ENCODE measurements at regions not wholly inside any gene's neighbourhood (a gene's known extent, or its start where the extent isn't known, plus 50 kb on each side); places are given as distances from the start of the nearest gene placed in this dataset.

DNA sequence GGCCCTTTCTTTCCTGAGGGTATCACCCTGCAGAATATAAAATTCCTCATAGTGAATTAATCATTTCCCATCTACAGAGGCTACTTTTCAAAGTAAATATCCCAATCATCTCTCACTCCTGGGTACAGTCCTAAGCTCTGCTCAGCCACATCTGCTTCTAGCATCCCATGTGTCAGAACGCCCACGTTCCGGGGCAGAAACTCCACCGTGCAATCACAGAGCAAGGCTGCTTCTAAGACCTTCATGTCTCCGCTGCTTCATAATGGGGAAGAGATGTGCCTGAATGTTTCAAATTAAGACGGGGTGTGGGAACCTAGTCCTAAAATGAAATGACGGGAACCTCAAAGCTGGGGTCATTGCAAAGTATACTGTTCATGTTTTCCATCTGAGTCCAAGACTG lies 208.8 kb upstream of the GMDS start:
- no peak for DNase-seq

- peak; percentile 40 for DNase-seq
These were observed 205.1 kb upstream of the GMDS start for GRCh38 chr6:2450546-2450945.

DNA sequence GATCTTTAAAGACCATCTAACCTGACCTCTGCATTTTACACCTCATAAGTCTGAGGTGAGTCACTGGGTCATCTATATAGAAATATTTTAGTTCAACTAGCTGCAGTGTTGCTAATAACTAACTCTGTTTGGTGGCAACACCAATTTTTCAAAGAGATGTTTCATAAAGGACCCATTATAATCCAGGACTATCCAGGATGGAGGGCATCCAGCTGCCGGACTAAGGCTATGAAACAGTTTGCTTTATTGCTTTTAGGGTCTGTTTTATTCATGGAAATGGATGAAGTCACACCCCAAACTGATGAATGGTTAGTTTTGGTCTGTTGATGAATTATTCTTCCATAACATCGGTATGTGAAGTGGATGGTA lies 204.2 kb upstream of the GMDS start:
- no peak for DNase-seq

GRCh38 chr6:2448826-2449571 lies 203.6 kb upstream of the GMDS start:
- DNase-seq: peak; percentile 17

DNA sequence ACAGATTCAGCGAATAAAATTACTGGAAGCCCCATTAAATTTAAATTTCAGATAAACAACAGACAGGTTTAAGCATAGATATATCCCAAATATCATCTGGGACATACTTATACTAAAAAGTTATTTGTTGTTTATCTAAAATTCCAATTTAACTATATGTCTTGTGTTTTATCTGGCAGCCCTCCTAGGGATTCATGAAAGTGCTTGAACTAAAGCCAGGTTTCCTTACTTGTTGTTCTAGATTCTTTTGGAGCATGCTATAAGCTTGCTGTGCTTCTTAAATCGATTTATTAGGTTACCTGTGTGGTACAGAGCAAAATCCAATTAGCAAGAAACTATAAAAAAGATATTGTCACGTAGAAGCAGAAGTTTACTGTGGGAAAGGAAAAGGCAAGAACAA lies 202.5 kb upstream of the GMDS start:
- DNase-seq: no peak

- no peak for DNase-seq
These were observed 202.0 kb upstream of the GMDS start for GRCh38 chr6:2447318-2447920.

DNA sequence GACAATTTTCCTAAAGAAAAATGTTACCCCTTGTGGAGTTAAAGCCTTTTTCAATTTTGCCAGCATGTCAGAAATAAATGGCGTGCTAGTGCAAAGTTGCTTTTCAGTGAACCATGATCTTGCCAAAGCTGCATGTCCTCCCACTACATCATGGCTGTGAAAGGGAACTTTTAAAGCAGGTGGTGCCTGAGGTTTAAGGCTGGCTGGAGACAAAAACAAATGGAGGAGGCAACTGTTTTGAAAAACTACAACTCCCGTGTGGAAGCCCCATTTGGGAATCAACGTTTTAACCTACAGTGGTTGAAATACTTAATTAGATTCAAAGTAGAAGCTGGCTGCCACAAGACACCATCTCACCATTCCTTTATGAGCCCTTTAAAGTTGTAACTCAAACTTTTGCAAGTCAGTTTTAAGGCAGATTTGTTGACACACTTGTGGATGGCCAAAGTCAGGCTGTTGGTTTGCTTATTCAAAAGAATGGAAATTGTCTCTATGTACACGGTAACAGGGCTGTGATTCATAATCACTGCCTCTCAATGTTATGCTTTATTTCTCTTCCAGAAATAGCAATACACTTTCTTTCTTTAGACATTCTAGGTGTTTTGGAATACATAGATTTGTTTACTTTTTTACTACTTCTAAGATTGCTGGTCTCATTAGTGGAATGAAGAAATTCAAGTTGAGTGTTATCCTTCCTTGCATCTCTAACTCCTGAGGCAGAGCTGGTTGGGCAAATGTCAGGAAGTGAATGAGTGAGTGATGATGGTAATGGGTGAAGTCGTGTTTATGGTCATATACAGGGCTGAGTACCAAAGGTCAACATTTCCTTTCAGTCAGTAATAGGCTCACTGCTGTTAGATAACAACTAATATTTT lies 196.4 kb upstream of the GMDS start:
- DNase-seq: no peak

GRCh38 chr6:2440516-2440915 lies 195.1 kb upstream of the GMDS start:
- no peak for DNase-seq

- no peak for DNase-seq
These were observed 194.2 kb upstream of the GMDS start for GRCh38 chr6:2439632-2440031.

DNA sequence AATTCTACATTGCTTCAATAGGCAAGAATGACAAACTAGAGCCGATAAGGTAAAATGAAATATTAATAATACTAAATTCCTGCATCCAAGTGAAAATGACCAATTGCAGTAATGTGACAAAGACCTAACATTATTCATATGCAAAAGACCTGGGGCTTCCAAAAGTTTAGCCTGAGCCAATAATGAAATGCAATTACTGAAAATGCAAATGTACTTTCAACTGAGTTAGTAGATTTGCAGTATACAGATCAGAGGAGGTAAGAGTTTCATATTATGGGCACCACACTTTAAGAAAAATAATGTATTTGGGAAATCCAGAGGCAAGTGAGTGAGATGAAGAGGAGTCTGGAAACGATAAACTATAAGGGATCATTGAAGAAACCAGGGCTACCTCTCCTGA lies 193.7 kb upstream of the GMDS start:
- no peak for DNase-seq

- DNase-seq: no peak
These were observed 191.2 kb upstream of the GMDS start for GRCh38 chr6:2436410-2437154.

DNA sequence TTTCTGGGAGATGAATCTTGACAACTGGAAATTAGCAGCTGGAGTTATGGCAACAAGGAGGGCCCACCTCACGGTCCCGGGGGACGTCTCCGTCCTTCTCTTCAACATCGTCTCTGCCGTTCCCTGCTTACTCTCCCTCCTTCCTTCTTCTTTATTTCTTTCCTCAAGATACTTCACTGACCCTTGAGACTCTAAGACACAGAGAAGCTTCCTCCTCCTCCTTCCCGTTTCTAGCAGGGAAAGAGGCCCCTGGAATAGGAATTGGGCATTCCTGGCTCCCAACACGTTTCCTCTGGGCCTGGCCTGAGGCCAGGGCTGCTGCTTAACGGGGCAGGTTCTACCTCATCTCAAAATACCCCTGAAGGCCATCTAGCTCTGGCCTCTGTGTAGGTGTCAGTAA lies 189.9 kb upstream of the GMDS start:
- DNase-seq: no peak

DNA sequence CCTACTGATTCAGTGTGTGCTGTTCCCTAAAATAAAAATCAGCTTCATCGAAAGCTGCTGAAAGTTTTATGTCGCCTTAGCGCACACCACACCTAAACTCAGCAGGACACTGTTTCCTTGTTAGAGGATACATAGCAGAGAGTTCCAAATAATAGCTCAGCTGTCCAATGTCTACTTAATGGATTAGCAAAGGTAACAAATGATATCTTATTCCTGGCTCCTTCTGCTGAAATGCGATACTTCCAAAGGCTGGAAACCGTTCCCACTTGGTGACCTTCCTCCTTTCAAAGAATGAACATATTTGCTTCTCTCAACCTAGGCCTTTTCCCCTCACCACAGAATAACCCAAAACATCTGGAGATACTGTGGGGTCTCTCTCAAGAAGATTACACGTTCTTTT lies 189.5 kb upstream of the GMDS start:
- no peak for DNase-seq

- DNase-seq: no peak
These were observed 188.7 kb upstream of the GMDS start for GRCh38 chr6:2434116-2434515.

DNA sequence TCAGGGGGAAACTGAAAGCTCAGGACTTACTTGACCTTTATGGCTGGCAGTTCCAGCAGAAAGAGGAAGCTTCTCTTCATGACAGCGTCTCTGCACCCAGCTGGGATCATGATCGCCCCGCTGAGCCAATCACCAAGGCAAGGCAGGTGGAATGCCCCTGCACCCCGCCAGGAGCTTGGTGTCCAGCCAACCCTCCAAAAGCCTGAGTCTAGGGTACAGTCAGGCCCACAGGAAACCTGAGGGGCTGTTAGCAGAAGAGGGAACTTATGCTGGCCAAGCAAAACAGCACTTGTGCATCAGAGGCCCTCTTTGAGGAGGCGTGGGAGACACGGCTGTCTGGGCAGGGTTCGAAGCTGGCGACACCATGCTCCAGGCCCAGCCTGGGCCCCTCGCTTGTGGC lies 188.3 kb upstream of the GMDS start:
- DNase-seq: no peak

DNA sequence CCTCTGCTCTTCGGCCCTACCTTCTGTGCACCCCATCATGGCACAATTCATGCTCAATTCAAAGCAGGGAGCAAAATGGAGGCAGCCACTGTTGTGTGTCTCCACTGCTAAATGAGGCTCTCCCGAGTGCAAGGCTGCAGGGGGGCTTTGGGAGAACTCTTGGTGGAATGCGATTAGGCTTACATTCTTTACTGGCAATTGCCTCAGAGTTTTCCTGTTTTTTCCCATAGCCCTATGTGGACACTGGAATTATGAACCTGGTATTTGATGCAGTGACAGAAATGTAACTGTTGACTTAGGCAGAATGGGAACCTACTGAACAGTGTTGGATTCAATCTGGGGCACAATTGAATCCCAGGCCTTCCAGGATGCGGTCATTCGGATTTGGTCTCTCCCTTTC lies 187.9 kb upstream of the GMDS start:
- no peak for DNase-seq

GRCh38 chr6:2432292-2432691 lies 186.9 kb upstream of the GMDS start:
- DNase-seq: no peak

DNA sequence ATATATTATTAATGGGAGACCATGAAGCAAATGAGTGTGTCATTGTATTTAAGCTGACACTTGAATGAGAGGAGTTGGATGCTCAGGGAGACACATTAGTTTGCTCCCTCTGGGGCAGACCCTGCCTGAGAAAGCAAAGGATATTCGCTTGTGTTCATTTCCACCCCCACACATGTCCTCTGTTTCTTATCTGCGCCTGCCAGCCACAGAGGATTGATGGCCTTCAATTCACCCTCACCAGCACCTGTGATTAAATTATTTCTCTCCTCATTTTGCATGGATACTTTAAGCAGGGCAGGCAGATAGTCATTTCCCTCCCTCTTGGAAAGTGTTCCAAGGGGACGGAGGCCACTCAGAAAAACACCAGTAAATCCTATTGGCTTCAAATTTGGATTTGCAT lies 185.2 kb upstream of the GMDS start:
- no peak for DNase-seq

GRCh38 chr6:2429460-2429859 lies 184.1 kb upstream of the GMDS start:
- no peak for DNase-seq

- DNase-seq: no peak
These were observed 183.6 kb upstream of the GMDS start for GRCh38 chr6:2429032-2429431.

- DNase-seq: no peak
These were observed 181.3 kb upstream of the GMDS start for GRCh38 chr6:2426561-2427340.

- no peak for DNase-seq
These were observed 170.8 kb upstream of the GMDS start for GRCh38 chr6:2416128-2416712.

Data from NCI-H1092 (cell line).